GM18520 (cell line): ENCODE measurements at regions not wholly inside any gene's neighbourhood (a gene's known extent, or its start where the extent isn't known, plus 50 kb on each side); places are given as distances from the start of the nearest gene placed in this dataset.
"Not testable (repeated sequence)": the region's sequence is repeated elsewhere in the genome, so short reads cannot be mapped to it uniquely, and the experiment has no call there.

Source experiments
- ATAC-seq: cut with Tn5 transposase; IDR thresholded peaks from one replicate; pipeline ENCODE4 v1.9.1; 2021; ENCODE audit not compliant: unreplicated experiment

- no peak for ATAC-seq
Observed at GRCh38 chr2:2906091-2906490, 471.5 kb downstream of the EIPR1 start.

GRCh38 chr2:2904721-2905350, 472.8 kb downstream of the EIPR1 start:
- no peak for ATAC-seq

GRCh38 chr2:2902547-2903281, 474.9 kb downstream of the EIPR1 start:
- ATAC-seq, result no peak

- ATAC-seq, result peak; percentile 63
Observed at GRCh38 chr2:2901384-2902345, 476.0 kb downstream of the EIPR1 start.

- no peak for ATAC-seq
Observed at GRCh38 chr2:2899826-2900225, 477.8 kb downstream of the EIPR1 start.

- ATAC-seq, result no peak
Observed at GRCh38 chr2:2898744-2899143, 478.9 kb downstream of the EIPR1 start.

- no peak for ATAC-seq
Observed at GRCh38 chr2:2896643-2897042, 481.0 kb downstream of the EIPR1 start.

- no peak for ATAC-seq
Observed at GRCh38 chr2:2896011-2896410, 481.6 kb downstream of the EIPR1 start.

- ATAC-seq, result not testable (repeated sequence)
Observed at GRCh38 chr2:2894011-2894410, 483.6 kb downstream of the EIPR1 start.

GRCh38 chr2:2892892-2893291, 484.7 kb downstream of the EIPR1 start:
- ATAC-seq, result no peak

GRCh38 chr2:2892378-2892777, 485.2 kb downstream of the EIPR1 start:
- no peak for ATAC-seq

GRCh38 chr2:2890901-2891300, 486.7 kb downstream of the EIPR1 start:
- no peak for ATAC-seq

GRCh38 chr2:2890246-2890645, 487.4 kb downstream of the EIPR1 start:
- ATAC-seq, result no peak

- no peak for ATAC-seq
Observed at GRCh38 chr2:2889646-2890045, 488.0 kb downstream of the EIPR1 start.

GRCh38 chr2:2889141-2889540, 488.5 kb downstream of the EIPR1 start:
- ATAC-seq, result no peak

GRCh38 chr2:2887772-2888387, 489.7 kb downstream of the EIPR1 start:
- ATAC-seq, result no peak

- no peak for ATAC-seq
Observed at GRCh38 chr2:2886922-2887321, 490.7 kb downstream of the EIPR1 start.

- ATAC-seq, result no peak
Observed at GRCh38 chr2:2881499-2881898, 496.1 kb downstream of the EIPR1 start.

- no peak for ATAC-seq
Observed at GRCh38 chr2:2880938-2881337, 496.7 kb downstream of the EIPR1 start.

GRCh38 chr2:2879781-2880180, 497.8 kb downstream of the EIPR1 start:
- peak; percentile 79 for ATAC-seq

- no peak for ATAC-seq
Observed at GRCh38 chr2:2879071-2879470, 498.5 kb downstream of the EIPR1 start.
